Hematopoietic multipotent progenitor cell treated with erythropoietin and hydrocortisone succinate and interleukin-3 and kit ligand, for 8 days (in vitro differentiated cells): ENCODE measurements at regions not wholly inside any gene's neighbourhood (a gene's known extent, or its start where the extent isn't known, plus 50 kb on each side); places are given as distances from the start of the nearest gene placed in this dataset.

ENCODE experiments used
- DNase-seq: peaks from one replicate; pipeline ENCODE4 v3.0.0-alpha.2; 2015

- no peak for DNase-seq
These were observed 84.1 kb downstream of the SNX18 start for GRCh38 chr5:54601411-54602230.
